ENCODE measurements at regions not wholly inside any gene's neighbourhood (a gene's known extent, or its start where the extent isn't known, plus 50 kb on each side); places are given as distances from the start of the nearest gene placed in this dataset.

DNA sequence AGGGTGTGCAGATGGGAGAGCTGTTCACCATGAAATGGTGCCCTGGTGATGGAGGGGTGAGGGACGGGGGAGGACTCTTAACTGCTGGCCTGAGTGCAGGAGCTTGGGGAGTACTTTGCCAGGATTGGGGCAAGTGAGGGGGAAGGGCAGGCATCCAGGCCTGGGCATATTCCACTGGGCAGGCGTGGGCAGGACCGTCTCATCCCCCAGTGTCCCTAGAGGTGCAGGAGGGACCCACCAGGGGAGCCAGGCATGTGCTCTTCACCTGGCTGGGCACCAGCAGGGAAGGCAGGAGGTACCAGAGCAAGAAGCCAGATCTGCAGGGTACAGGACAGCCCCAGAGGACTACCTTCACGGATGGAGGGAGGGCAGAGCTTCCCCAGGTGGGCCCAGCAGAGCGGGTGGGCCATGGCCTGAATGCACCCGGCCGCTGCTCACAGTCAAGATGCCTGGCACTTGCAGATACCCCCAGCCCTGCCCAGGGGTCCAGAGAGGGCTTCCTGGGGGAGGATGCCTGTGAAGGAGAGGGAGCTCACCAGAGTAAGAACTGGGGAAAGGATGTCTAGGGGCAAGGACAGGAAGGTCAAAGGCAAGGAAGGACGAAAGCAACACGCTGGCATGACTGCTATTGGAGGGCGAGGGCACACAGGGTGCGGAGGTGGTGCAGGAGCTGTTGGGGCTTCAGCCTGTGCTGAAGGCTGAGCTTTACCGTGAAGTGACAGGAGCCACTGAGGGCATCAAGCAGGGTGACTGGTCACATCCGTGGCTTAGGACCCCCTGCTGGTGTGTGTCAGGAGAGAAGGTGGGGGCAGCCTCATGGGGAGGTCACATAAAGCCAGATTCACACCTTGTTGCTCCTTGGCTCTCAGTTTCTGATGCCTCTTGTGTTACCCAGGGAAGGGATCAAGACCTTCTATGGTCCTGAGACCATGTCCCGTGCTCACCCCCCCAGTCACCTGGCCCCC is 68.2 kb upstream of the NKX1-1 start:
- H3K27me3 ChIP-seq (ENCODE audit: low read length): no peaks in the 10 kb centered on the region
- no peaks in the 10 kb centered on the region for H3K36me3 ChIP-seq (ENCODE audit: insufficient read depth, low read length)
- no peak overlapping the region for H3K27ac ChIP-seq (ENCODE audit: low read length)
- H3K79me2 ChIP-seq (ENCODE audit: low read length): no peaks in the 10 kb centered on the region
- peaks cover 3% of the 10 kb centered on the region; the same call in 1 of the 2 replicates for H3K9me2 ChIP-seq (replicated peaks; ENCODE audit: insufficient read depth, low read length)
- H3K4me3 ChIP-seq (ENCODE audit: low read length): no peak overlapping the region
- no peak overlapping the region for H2AFZ ChIP-seq (ENCODE audit: low read length)
- no peak for DNase-seq
- H3K9ac ChIP-seq (ENCODE audit: low read length): no peak overlapping the region
- H3K9me3 ChIP-seq (ENCODE audit: low read length): no peaks in the 10 kb centered on the region
- no peak overlapping the region for H3K4me2 ChIP-seq (ENCODE audit: low read depth, low read length, poor library complexity, severe bottlenecking)
- H4K20me1 ChIP-seq (ENCODE audit: insufficient read depth, low read depth, low read length): no peaks in the 10 kb centered on the region
- H3K4me1 ChIP-seq (ENCODE audit: low read length): no peaks in the 10 kb centered on the region

DNA sequence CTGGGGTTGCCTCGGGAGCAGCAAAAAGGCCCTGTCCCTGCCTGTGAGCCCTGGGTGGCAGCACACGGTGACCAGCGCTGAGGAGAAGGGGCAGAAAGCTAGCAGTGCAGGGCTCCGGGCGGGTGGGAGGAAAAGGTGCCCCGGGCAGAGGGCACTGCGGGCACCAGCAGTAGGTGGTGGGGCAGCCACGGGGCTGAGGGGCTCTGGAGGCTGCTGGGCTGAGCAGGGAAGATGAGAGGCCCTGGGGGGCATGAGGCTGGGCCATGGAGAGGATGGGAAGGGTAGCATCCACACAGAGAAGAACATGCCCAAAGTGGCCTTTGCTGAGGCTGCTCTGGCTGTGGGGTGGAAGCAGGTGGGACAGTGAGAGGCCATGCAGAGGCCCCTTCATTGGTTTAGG is 67.5 kb upstream of the NKX1-1 start:
- H3K4me3 ChIP-seq (ENCODE audit: low read length): no peak overlapping the region
- H4K20me1 ChIP-seq (ENCODE audit: insufficient read depth, low read depth, low read length): no peaks in the 10 kb centered on the region
- no peaks in the 10 kb centered on the region for H3K27me3 ChIP-seq (ENCODE audit: low read length)
- no peaks in the 10 kb centered on the region for H3K36me3 ChIP-seq (ENCODE audit: insufficient read depth, low read length)
- no peak overlapping the region for H3K27ac ChIP-seq (ENCODE audit: low read length)
- H3K9me2 ChIP-seq (replicated peaks; ENCODE audit: insufficient read depth, low read length): peaks cover 3% of the 10 kb centered on the region; the same call in 1 of the 2 replicates
- H3K4me2 ChIP-seq (ENCODE audit: low read depth, low read length, poor library complexity, severe bottlenecking): no peak overlapping the region
- H3K4me1 ChIP-seq (ENCODE audit: low read length): no peaks in the 10 kb centered on the region
- no peaks in the 10 kb centered on the region for H3K79me2 ChIP-seq (ENCODE audit: low read length)
- no peak for DNase-seq
- H3K9ac ChIP-seq (ENCODE audit: low read length): no peak overlapping the region
- H2AFZ ChIP-seq (ENCODE audit: low read length): no peak overlapping the region
- no peaks in the 10 kb centered on the region for H3K9me3 ChIP-seq (ENCODE audit: low read length)

DNA sequence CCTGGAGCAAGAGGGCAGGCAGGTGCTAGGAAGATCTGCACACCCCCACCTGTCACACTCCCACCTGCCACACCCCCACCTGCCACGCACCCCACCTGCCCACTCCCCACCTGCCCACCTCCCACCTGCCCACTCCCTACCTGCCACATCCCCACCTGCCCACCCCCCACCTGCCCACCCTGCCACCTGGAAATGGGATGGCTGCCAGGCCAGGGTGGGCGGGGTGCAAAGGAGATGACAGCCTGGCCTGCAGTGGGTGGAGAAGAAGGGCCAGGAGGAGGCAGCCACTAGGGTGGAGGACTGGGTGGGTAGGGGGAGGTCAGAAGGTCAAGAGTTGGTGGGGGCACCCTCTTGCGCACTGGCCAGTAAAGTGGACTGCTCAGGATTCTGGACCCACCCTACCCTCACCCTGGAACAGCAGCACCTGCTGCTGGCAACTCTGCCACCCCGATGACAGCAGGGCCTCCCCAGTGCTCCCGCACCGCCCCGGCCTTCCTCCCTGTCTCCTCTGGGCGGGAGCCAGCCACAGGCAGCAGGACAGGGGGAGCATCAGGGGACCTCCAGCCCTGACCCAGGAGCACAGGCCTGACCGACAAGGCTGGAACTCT is 66.8 kb upstream of the NKX1-1 start:
- H3K79me2 ChIP-seq (ENCODE audit: low read length): no peaks in the 10 kb centered on the region
- H3K9ac ChIP-seq (ENCODE audit: low read length): no peak overlapping the region
- no peak overlapping the region for H2AFZ ChIP-seq (ENCODE audit: low read length)
- no peaks in the 10 kb centered on the region for H3K36me3 ChIP-seq (ENCODE audit: insufficient read depth, low read length)
- H3K27ac ChIP-seq (ENCODE audit: low read length): no peak overlapping the region
- no peak overlapping the region for H3K4me2 ChIP-seq (ENCODE audit: low read depth, low read length, poor library complexity, severe bottlenecking)
- no peaks in the 10 kb centered on the region for H3K4me1 ChIP-seq (ENCODE audit: low read length)
- no peak for DNase-seq
- H3K4me3 ChIP-seq (ENCODE audit: low read length): no peak overlapping the region
- H3K27me3 ChIP-seq (ENCODE audit: low read length): no peaks in the 10 kb centered on the region
- H4K20me1 ChIP-seq (ENCODE audit: insufficient read depth, low read depth, low read length): no peaks in the 10 kb centered on the region
- no peaks in the 10 kb centered on the region for H3K9me3 ChIP-seq (ENCODE audit: low read length)
- H3K9me2 ChIP-seq (replicated peaks; ENCODE audit: insufficient read depth, low read length): peaks cover 3% of the 10 kb centered on the region; the same call in 1 of the 2 replicates

DNA sequence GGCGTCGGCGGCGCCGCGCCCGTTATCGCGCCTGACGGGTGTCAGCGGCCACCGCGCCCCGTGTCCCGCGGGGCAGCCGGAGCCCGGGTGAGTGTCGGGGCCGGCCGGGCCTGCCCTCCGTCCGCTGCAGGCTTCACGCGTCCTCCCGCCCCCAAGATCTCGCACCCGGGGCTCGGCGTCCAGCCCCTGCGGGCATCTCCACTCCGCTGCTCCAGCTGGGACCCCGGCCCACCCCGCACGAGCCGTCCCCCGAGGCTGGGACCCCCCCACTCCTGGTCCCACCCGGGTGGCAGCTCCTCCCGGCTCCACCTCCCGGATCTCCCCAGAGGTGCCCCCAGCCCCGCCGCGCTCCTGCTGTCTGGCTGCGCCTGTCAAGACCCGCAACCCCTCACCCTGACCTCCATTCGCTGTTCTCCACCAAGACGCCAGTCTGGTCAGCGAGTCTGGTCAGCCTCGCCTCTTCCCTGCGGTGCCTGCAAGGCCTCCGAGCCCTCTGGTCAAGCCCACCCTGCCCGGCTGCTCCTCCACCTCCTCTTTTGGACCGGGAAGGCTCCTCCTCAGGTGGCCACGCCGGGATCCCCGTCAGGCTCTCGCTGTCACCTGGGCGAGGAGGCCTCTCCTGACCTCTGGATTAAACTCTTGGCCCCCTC is 66.0 kb upstream of the NKX1-1 start:
- Histone ChIP-seq H3K79me2 (ENCODE audit: low read length) (no peaks in the 10 kb centered on the region), H2AFZ (ENCODE audit: low read length) (no peak overlapping the region), H3K36me3 (ENCODE audit: insufficient read depth, low read length) (no peaks in the 10 kb centered on the region), H3K27ac (ENCODE audit: low read length) (no peak overlapping the region), H3K4me2 (ENCODE audit: low read depth, low read length, poor library complexity, severe bottlenecking) (no peak overlapping the region), H3K9me2 (replicated peaks; ENCODE audit: insufficient read depth, low read length) (peaks cover 3% of the 10 kb centered on the region; the same call in 1 of the 2 replicates), H3K9me3 (ENCODE audit: low read length) (no peaks in the 10 kb centered on the region), H3K4me1 (ENCODE audit: low read length) (no peaks in the 10 kb centered on the region), H3K27me3 (ENCODE audit: low read length) (no peaks in the 10 kb centered on the region), H4K20me1 (ENCODE audit: insufficient read depth, low read depth, low read length) (no peaks in the 10 kb centered on the region), H3K9ac (ENCODE audit: low read length) (no peak overlapping the region), H3K4me3 (ENCODE audit: low read length) (no peak overlapping the region)
- DNase-seq: no peak

DNA sequence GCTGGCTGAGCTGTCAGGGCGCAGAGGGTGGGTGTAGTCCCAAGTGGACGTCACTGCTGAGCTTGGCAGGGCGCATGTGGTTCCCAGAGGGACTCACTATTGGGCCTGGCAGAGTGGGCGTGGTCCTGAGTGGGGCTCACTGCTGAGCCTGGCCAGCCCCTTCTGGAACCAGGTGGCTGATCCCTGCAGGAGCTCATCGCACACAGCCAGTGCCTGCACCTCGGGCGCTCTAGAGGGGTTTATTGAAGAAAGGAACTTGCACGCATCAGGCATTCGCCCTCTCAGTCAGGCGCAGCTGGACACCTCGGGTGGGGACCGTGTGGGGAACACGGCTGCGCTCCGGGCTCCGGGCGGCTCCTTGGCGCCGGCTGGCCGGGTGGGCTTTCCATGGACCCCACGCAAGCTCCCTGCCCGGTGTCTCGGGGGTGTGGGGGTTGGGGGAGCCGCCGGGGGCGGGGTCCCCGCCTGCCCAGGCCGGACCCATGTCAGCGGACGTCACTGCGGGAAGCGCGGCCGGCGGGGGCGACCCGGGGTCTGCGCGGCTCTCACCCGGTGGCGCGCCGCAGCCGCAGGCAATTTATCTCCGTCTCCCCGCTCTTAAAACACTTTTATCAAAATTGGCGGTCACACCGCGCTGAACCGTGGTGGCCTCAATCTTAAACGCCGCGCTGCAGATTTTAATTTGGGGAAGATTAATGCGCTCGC is 65.4 kb upstream of the NKX1-1 start:
- Histone ChIP-seq H3K9me3 (ENCODE audit: low read length) (no peaks in the 10 kb centered on the region), H4K20me1 (ENCODE audit: insufficient read depth, low read depth, low read length) (no peaks in the 10 kb centered on the region), H3K27ac (ENCODE audit: low read length) (no peak overlapping the region), H3K9ac (ENCODE audit: low read length) (no peak overlapping the region), H3K4me3 (ENCODE audit: low read length) (no peak overlapping the region), H3K79me2 (ENCODE audit: low read length) (no peaks in the 10 kb centered on the region), H3K27me3 (ENCODE audit: low read length) (no peaks in the 10 kb centered on the region), H3K4me1 (ENCODE audit: low read length) (no peaks in the 10 kb centered on the region), H2AFZ (ENCODE audit: low read length) (no peak overlapping the region), H3K4me2 (ENCODE audit: low read depth, low read length, poor library complexity, severe bottlenecking) (no peak overlapping the region), H3K36me3 (ENCODE audit: insufficient read depth, low read length) (no peaks in the 10 kb centered on the region), H3K9me2 (replicated peaks; ENCODE audit: insufficient read depth, low read length) (peaks cover 3% of the 10 kb centered on the region; the same call in 1 of the 2 replicates)
- DNase-seq: no peak

DNA sequence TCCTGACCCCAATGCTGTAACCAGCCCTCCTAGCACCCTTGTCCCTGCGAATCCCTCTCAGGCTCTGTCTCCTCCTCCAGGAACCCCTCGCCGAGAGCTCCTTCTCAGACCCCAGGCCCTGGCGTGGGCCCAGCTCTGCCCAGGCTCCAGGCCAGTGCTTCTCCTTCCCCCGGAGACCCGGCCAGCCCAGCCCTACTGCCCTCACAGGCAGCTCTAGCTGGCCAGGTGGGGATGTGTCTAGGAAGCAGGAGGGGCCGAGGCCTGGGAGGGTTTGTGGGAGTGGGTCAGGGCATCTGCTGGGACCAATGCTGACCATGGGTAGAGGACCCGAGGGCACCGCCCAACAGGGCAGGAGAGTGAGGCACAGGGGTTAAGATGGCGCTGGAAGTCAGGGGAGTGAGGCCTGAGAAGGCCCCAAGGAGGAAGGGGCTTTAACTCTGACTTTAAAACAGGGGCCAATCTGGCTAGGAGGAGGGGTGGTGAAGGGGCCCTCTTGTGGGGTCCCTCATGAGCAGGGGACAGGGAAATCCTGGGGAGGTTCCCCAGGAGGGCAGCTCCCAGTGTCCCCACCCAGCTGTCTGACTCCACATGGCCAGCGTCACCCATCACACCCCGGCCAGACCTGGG is 64.7 kb upstream of the NKX1-1 start:
- Histone ChIP-seq H4K20me1 (ENCODE audit: insufficient read depth, low read depth, low read length) (no peaks in the 10 kb centered on the region), H3K27ac (ENCODE audit: low read length) (no peak overlapping the region), H3K36me3 (ENCODE audit: insufficient read depth, low read length) (no peaks in the 10 kb centered on the region), H3K9ac (ENCODE audit: low read length) (no peak overlapping the region), H3K79me2 (ENCODE audit: low read length) (no peaks in the 10 kb centered on the region), H3K4me3 (ENCODE audit: low read length) (no peak overlapping the region), H3K4me2 (ENCODE audit: low read depth, low read length, poor library complexity, severe bottlenecking) (no peak overlapping the region), H3K9me2 (replicated peaks; ENCODE audit: insufficient read depth, low read length) (peaks cover 3% of the 10 kb centered on the region; the same call in 1 of the 2 replicates), H3K4me1 (ENCODE audit: low read length) (no peaks in the 10 kb centered on the region), H3K27me3 (ENCODE audit: low read length) (no peaks in the 10 kb centered on the region), H3K9me3 (ENCODE audit: low read length) (no peaks in the 10 kb centered on the region), H2AFZ (ENCODE audit: low read length) (no peak overlapping the region)
- DNase-seq: no peak

DNA sequence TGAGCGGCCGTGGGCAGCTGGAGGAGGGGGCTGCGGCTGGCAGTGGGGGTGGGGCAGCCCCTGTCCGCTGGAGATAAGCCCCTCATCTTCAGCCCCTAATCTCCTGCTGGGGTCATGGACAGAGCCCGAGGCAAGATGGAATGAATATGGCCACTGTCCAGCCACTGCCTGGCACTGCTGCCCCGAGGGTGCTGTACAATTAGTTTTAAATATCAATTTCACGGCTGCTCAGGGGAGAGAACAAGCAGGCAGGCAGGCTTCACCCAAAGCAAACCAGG is 64.1 kb upstream of the NKX1-1 start:
- H4K20me1 ChIP-seq (ENCODE audit: insufficient read depth, low read depth, low read length): no peaks in the 10 kb centered on the region
- H3K4me2 ChIP-seq (ENCODE audit: low read depth, low read length, poor library complexity, severe bottlenecking): no peak overlapping the region
- H3K79me2 ChIP-seq (ENCODE audit: low read length): no peaks in the 10 kb centered on the region
- no peak for DNase-seq
- no peak overlapping the region for H3K27ac ChIP-seq (ENCODE audit: low read length)
- H3K4me1 ChIP-seq (ENCODE audit: low read length): no peaks in the 10 kb centered on the region
- no peaks in the 10 kb centered on the region for H3K9me2 ChIP-seq (replicated peaks; ENCODE audit: insufficient read depth, low read length)
- H3K9me3 ChIP-seq (ENCODE audit: low read length): no peaks in the 10 kb centered on the region
- no peak overlapping the region for H3K9ac ChIP-seq (ENCODE audit: low read length)
- H3K27me3 ChIP-seq (ENCODE audit: low read length): no peaks in the 10 kb centered on the region
- H2AFZ ChIP-seq (ENCODE audit: low read length): no peak overlapping the region
- H3K4me3 ChIP-seq (ENCODE audit: low read length): no peak overlapping the region
- H3K36me3 ChIP-seq (ENCODE audit: insufficient read depth, low read length): no peaks in the 10 kb centered on the region

Data from Karpas-422 (cell line).